GM21723 (cell line): ENCODE measurements at regions not wholly inside any gene's neighbourhood (a gene's known extent, or its start where the extent isn't known, plus 50 kb on each side); places are given as distances from the start of the nearest gene placed in this dataset.
"Not testable (repeated sequence)": the region's sequence is repeated elsewhere in the genome, so short reads cannot be mapped to it uniquely, and the experiment has no call there.

Source experiments
- ATAC-seq: cut with Tn5 transposase; IDR thresholded peaks from one replicate; pipeline ENCODE4 v1.9.1; 2021; ENCODE audit warnings: mild to moderate bottlenecking, moderate library complexity; ENCODE audit not compliant: unreplicated experiment

DNA sequence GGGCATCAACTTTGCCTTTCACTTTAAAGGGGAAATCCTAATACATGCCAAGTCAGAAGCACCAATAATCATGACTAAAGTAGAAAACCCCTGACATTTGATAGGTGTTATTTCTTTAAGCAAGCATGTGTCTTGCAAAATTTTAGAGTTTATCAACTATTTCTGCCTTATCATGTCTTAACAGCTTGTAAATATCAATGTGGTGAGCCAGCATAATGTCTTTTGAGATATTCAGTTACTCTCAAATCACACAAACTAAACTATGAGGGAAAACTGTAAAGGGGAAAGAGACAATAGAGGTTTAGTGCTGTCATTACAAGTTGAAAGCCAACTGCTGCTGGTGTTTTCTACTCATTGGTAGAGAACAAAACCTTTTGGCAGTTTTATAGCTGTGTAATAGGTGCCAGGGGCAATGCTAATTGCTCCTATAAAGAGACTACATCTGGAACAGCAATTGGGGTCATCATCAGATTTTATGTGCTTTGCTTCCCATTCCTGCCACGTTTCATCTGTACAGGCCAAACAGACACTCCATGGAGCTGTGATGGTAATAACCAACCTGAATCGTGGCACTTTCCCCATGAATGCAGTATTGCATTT, 1027.4 kb downstream of the FSCB start:
- no peak for ATAC-seq

DNA sequence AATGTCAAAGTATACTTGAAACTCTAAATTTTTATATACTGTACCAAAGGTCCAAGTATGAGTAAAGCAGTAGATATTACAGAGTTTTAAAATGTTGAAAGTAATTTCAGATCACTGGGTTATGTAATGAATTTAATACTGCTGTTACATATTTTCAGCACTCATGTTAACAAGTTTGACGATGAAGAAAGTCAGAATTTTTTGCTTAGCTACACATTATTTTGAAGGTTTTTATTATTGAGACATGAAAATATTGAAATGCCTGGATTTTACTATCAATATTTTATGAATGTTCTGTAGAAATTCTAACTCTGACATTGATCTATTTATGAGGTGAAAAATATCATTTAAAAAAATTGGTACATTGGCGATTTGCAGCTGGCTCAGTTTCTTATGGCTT, 1030.3 kb downstream of the FSCB start:
- no peak for ATAC-seq

- no peak for ATAC-seq
These were observed 1031.3 kb downstream of the FSCB start for GRCh38 chr14:43475757-43476156.

DNA sequence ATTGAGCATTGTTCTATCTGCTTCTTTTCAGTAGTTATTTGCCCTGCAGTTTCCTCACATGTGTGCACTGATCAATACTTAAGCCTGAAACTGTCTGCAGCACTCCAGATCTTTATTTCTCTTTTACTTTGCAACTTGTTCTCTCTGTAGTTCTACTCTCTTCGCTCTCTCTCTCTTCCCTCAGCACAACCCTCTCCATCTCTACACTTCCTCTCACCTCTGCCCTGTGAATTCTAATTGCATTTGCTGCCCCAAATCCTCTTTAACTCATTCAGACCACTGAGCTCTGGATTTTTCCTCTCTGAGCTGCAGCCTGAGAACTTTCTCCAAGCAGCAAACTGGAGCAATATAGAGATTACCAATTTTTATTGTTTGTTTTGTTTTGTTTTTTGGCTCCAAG, 1035.5 kb downstream of the FSCB start:
- ATAC-seq, result no peak

DNA sequence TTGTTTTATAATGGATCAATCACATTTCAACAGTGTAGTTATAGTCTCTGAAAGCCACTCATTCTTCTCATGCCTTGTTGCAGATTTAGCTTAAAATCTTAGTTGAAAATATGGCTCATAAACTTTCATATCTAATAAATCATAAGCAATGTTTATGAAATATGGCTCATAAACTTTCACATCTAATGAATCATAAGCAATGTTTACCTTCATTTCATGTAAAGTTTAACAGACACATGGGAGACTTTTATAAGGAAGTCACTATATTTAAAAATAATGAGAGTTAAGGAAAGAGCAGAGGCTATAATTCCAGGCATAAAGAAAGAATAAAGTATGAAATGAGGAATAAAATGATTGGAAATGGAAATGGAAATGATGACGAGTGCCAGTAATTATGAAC, 1042.1 kb downstream of the FSCB start:
- ATAC-seq, result no peak

DNA sequence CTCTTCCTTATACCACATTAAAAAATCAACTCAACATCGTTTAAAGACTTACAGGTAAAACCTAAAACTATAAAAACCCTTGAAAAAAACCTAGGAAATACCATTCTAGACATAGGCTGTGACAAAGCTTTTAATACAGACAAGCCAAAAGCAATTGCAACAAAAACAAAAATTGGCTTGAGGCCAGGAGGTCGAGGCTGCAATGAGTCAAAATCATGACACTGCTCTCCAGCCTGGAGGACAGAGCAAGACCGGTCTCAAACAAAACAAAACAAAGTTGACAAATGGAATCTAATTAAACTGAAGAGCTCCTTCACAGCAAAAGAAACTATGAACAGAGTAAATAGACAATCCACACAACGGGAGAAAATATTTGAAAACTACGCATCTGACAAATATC, 1057.8 kb downstream of the FSCB start:
- ATAC-seq, result no peak

DNA sequence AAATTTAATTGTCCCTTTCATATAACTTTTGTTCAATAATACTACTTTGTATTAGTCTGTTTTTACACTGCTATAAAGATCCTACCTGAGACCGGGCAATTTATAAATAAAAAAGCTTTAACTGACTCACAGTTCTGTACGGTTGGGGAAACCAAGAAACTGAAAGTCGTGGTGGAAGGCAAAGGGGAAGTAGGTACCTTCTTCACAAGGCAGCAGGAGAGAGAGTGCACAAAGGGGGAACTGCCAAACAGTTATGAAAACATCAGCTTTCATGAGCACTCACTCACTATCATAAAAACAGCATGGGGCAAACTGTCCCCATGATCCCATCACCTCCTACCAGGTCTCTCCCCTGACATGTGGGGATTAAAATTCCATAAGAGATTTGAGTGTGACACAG, 1069.0 kb downstream of the FSCB start:
- no peak for ATAC-seq

DNA sequence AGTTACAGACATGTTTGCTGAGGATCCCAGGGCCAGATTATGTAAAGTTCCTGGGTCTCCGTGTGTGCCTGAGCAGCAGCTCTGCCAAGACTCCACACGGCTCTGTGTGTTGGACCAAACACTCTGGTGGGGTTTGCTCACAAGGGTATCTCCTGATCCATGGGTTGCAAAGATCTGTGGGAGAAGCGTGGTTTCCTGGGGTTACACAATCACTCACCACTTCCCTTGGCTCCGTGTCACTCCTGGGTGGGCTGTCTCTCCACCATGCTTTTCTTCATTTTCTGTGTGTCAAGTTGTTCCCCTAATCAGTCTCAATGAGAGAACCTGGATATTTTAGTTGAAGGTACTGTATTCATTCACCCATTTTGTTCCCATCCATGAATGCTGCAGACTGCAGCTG, 1088.8 kb downstream of the FSCB start:
- no peak for ATAC-seq

GRCh38 chr14:43413084-43413483, 1094.0 kb downstream of the FSCB start:
- ATAC-seq, result no peak

DNA sequence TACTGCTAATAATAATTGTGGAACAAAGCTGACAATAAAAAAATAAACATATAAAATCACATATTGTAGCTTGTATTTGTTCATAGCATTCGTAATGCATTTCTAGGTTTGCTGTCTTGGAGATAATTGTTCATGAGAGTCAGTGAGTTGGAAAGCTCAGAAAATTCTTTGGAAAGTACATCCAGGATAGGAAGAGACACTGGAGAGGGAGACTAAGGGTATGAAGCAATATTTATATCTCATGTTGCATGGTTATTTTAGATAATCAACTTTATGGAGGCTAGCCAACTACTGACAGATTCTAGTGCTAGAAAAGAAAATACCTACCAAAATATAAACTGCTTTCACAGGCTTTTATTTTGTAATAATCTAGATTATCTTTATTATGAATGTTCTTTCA, 1095.2 kb downstream of the FSCB start:
- no peak for ATAC-seq

DNA sequence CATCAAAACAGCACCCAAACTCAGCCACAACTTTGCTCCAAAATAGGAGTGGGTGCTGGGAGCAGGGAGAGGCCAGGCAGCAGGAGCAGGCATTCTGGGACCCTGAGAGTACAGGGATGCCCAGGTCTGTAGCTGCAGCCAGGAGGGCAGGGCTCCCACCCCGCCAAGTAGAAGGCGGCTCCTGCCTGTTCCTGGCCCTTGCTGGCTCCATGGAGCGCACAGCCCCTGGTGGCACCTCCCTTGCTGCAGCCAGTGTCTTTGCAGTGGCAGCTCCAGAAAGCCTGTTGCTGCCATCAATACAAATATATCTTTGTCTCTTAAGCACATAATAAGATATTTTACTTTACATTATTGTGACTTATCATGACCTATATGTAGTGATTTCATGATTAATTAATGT, 1096.5 kb downstream of the FSCB start:
- ATAC-seq, result no peak

- ATAC-seq, result no peak
These were observed 1098.6 kb downstream of the FSCB start for GRCh38 chr14:43408472-43408871.

DNA sequence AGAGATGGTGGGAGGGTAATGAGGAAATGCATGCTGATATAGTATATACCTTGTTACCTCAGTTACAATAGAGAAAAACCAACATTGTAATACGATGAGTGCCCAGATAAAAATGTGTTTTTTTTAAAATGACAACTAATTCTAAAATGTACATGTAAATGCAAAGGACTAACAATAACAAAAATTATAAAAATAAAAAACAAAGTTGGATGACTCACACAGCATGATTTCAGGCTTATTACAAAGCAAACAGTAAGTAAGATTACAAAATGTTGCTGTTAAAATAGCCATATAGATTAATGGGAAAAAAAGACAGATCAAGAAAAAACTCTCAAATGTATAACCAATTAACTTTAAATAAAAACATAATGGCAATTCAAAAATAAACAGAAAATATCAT, 1099.4 kb downstream of the FSCB start:
- no peak for ATAC-seq

DNA sequence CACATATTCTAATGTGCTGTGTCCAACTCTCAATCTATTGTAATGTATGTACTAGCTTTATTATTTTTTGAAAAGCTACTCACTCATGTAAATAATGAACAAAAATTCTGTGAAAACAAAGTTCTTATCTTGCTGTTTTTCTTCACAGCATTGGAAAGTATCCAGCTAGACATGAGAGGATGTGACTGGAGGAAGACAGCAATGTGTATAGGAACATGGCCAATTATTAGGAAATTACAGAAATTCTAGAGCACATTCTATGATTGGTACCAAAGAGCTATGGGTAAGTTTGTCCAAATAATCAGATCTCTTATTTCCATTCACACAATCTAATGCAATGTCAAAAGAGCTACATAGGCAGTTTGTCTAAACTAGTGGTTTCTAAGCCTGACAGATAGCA, 1100.2 kb downstream of the FSCB start:
- ATAC-seq, result no peak

DNA sequence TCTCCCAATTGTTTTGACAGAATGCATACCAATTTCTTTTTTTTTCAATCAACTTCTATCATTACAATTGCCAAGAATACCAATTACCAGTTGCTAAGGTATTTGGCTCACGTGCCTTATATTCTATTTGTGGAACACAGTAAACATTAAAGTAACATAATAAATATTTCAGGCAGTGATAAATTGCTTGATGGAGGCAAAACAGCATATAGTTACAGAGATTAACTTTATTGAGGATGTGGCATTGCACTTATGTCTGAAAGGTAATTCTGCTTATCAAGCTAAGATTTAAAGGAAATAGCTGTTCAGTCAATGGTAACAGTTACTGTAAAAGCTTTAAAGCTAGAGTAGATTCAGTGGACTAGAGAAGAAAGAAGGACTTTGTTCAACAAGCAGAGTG, 1107.8 kb downstream of the FSCB start:
- ATAC-seq, result no peak

DNA sequence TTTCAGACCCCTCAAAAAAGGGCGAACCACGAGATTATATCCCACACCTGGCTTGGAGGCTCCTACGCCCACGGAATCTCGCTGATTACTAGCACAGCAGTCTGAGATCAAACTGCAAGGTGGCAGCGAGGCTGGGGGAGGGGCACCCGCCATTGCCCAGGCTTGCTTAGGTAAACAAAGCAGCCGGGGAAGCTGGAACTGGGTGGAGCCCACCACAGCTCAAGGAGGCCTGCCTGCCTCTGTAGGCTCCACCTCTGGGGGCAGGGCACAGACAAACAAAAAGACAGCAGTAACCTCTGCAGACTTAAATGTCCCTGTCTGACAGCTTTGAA, 1136.6 kb downstream of the FSCB start:
- ATAC-seq, result not testable (repeated sequence)

- ATAC-seq, result no peak
These were observed 1137.1 kb downstream of the FSCB start for GRCh38 chr14:43369710-43370564.

GRCh38 chr14:43362586-43362985, 1144.5 kb downstream of the FSCB start:
- ATAC-seq, result no peak

- no peak for ATAC-seq
These were observed 1145.3 kb downstream of the FSCB start for GRCh38 chr14:43361751-43362150.

- ATAC-seq, result no peak
These were observed 1146.8 kb downstream of the FSCB start for GRCh38 chr14:43360239-43360638.

- ATAC-seq, result no peak
These were observed 1147.8 kb downstream of the FSCB start for GRCh38 chr14:43359317-43359716.

DNA sequence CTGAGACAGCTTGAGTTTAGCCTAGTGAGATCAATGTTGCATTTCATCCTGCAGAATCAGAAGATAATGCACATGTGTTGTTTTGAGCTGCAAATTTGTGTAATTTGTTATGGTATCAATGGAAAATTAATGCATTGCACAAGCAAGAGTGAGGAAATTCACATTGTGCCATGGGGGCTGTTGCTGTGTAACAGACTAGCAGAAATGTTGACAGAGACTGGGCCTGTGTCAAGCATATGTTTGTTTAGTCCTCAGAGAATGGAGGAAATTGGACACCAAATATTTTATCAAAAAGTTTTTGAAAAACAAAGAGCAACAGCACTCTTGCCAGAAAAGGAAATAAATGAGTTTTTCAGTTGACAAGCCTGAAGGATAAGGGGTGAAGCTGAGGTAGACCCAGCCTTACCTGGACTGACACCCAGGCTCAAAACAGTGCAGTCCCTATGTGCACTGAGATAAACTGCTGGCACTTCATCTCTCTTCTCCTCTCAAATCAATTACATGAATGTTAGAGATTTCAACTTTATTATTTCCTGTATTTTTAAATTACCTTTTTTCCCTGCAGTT, 1150.0 kb downstream of the FSCB start:
- ATAC-seq, result no peak
